Parathyroid adenoma (tissue), 2 donors: ENCODE measurements at regions not wholly inside any gene's neighbourhood (a gene's known extent, or its start where the extent isn't known, plus 50 kb on each side); places are given as distances from the start of the nearest gene placed in this dataset.

ENCODE experiments used
- H2AFZ ChIP-seq: fragments of 300-600 bp; sonication (generic); one replicate; pipeline ENCODE4 v1.7.0; 2017; ENCODE audit warnings: antibody characterized with exemption, mild to moderate bottlenecking
- H3K27ac ChIP-seq: fragments of 300-600 bp; sonication (generic); one replicate; pipeline ENCODE4 v1.7.0; 2017
- H3K27me3 ChIP-seq: fragments of 300-600 bp; sonication (generic); one replicate; pipeline ENCODE4 v1.7.0; 2017; ENCODE audit warnings: low read length; ENCODE audit not compliant: control insufficient read depth, insufficient read depth
- H3K36me3 ChIP-seq: fragments of 300-600 bp; sonication (generic); one replicate; pipeline ENCODE4 v1.7.0; 2017; ENCODE audit warnings: low read length; ENCODE audit not compliant: control insufficient read depth, insufficient read depth
- H3K4me1 ChIP-seq: fragments of 300-600 bp; sonication (generic); one replicate; pipeline ENCODE4 v1.7.0; 2017; ENCODE audit warnings: control low read depth
- H3K4me2 ChIP-seq: fragments of 300-600 bp; sonication (generic); one replicate; pipeline ENCODE4 v1.7.0; 2017; ENCODE audit warnings: low read length
- H3K4me3 ChIP-seq: fragments of 300-600 bp; sonication (generic); one replicate; pipeline ENCODE4 v1.7.0; 2017; ENCODE audit warnings: low read depth, low read length
- H3K79me2 ChIP-seq: fragments of 300-600 bp; sonication (generic); one replicate; pipeline ENCODE4 v1.7.0; 2017; ENCODE audit warnings: control low read depth
- H3K9ac ChIP-seq: fragments of 300-600 bp; sonication (generic); one replicate; pipeline ENCODE4 v1.7.0; 2017; ENCODE audit warnings: mild to moderate bottlenecking
- H3K9me3 ChIP-seq: fragments of 300-600 bp; sonication (generic); one replicate; pipeline ENCODE4 v1.7.0; 2017; ENCODE audit warnings: low read length; ENCODE audit not compliant: control insufficient read depth
- TF ChIP-seq, protein P1 (sequence below): fragments of 300-600 bp; sonication (generic); IDR thresholded peaks from one replicate; pipeline ENCODE4 v1.7.0; 2017; ENCODE audit warnings: antibody characterized with exemption, mild to moderate bottlenecking
- donor health status: primary hyperparathyroidism.

DNA sequence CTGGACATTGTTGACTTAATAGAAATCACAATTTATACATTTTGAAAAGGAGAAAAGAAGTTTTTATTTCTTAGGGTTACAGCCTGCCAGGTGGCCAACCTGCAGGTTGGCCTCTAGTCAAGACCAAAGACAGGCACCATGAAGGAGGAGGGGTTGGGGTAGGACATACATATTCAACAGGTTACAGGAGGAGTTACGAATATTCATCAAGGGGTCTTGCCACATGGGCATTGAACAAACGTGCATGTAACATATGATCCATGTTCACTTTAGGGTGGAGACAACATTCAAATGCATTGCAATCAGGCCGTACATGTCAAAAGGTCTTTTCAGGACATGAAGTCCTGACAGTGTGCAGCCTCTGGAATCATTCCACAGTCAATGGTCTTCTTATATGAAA is 246.2 kb upstream of the AKR1E2 start:
- TF ChIP-seq, protein P1, sequence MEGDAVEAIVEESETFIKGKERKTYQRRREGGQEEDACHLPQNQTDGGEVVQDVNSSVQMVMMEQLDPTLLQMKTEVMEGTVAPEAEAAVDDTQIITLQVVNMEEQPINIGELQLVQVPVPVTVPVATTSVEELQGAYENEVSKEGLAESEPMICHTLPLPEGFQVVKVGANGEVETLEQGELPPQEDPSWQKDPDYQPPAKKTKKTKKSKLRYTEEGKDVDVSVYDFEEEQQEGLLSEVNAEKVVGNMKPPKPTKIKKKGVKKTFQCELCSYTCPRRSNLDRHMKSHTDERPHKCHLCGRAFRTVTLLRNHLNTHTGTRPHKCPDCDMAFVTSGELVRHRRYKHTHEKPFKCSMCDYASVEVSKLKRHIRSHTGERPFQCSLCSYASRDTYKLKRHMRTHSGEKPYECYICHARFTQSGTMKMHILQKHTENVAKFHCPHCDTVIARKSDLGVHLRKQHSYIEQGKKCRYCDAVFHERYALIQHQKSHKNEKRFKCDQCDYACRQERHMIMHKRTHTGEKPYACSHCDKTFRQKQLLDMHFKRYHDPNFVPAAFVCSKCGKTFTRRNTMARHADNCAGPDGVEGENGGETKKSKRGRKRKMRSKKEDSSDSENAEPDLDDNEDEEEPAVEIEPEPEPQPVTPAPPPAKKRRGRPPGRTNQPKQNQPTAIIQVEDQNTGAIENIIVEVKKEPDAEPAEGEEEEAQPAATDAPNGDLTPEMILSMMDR = no peak
- H3K27ac ChIP-seq = no peak overlapping the region
- no peak overlapping the region for H3K4me3 ChIP-seq

DNA sequence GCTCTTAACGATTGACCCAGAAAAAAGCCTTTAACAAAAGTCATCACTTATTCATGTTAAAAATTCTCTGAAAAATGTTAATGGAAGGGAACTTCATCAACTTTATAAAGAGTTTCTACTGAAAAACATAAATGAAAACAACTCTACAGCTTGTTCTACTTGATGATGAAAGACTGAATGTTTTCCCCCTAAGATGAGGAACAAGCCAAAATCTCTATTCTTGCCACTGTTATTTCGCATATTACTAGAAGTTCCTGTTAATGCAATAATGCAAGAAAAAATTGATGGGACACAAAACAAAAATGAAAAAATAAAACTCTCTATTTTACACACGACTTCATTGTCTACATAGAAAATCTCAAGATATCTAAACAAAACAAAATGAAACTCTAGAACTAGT is 249.8 kb upstream of the AKR1E2 start:
- H2AFZ ChIP-seq = no peak overlapping the region
- H3K27me3 ChIP-seq = no peaks in the 10 kb centered on the region
- no peaks in the 10 kb centered on the region for H3K79me2 ChIP-seq
- H3K9ac ChIP-seq = no peak overlapping the region
- H3K4me3 ChIP-seq = no peak overlapping the region
- H3K4me2 ChIP-seq = no peak overlapping the region
- H3K27ac ChIP-seq = no peak overlapping the region
- no peaks in the 10 kb centered on the region for H3K36me3 ChIP-seq
- TF ChIP-seq, protein P1 = no peak
- H3K4me1 ChIP-seq = no peaks in the 10 kb centered on the region
- no peaks in the 10 kb centered on the region for H3K9me3 ChIP-seq

More for the DNA sequence above, 246.2 kb upstream of the AKR1E2 start:
- Histone ChIP-seq H3K9ac (no peak overlapping the region), H2AFZ (no peak overlapping the region), H3K79me2 (no peaks in the 10 kb centered on the region), H3K27me3 (no peaks in the 10 kb centered on the region), H3K9me3 (no peaks in the 10 kb centered on the region), H3K36me3 (no peaks in the 10 kb centered on the region), H3K4me2 (no peak overlapping the region), H3K4me1 (no peaks in the 10 kb centered on the region)

- Histone ChIP-seq H3K4me2 (no peak overlapping the region), H3K9ac (no peak overlapping the region), H3K79me2 (no peaks in the 10 kb centered on the region), H3K27me3 (no peaks in the 10 kb centered on the region), H3K4me3 (no peak overlapping the region), H3K4me1 (no peaks in the 10 kb centered on the region), H3K27ac (no peak overlapping the region), H3K36me3 (no peaks in the 10 kb centered on the region), H2AFZ (no peak overlapping the region), H3K9me3 (no peaks in the 10 kb centered on the region)
- TF ChIP-seq, protein P1 = no peak
Measured at GRCh38 chr10:4569151-4569550, 256.9 kb upstream of the AKR1E2 start.

GRCh38 chr10:4568731-4569130 is 257.3 kb upstream of the AKR1E2 start:
- H3K27ac ChIP-seq = no peak overlapping the region
- H3K9ac ChIP-seq = no peak overlapping the region
- no peaks in the 10 kb centered on the region for H3K4me1 ChIP-seq
- no peaks in the 10 kb centered on the region for H3K27me3 ChIP-seq
- H2AFZ ChIP-seq = no peak overlapping the region
- no peak overlapping the region for H3K4me3 ChIP-seq
- H3K79me2 ChIP-seq = no peaks in the 10 kb centered on the region
- H3K36me3 ChIP-seq = no peaks in the 10 kb centered on the region
- H3K9me3 ChIP-seq = no peaks in the 10 kb centered on the region
- TF ChIP-seq, protein P1 = no peak
- no peak overlapping the region for H3K4me2 ChIP-seq

DNA sequence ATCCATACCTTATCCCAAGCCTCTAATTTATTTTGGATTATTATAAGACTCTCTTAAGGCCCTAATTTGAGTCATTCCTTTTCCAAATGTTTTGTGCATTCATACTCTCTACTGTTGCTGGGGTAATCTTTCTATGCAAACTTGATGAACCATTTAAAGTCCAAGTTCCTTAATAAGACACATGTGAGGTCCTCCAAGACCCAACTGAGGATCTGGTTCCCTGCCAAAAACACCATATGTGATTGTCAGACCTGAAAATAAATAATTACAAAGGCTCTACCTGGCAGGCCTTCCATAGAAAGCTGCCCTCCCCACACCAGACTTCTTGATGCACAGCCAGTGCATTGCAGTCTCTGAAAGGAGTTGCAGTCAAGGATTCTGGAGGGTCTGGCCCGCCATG is 257.9 kb upstream of the AKR1E2 start:
- no peak overlapping the region for H3K27ac ChIP-seq
- H3K27me3 ChIP-seq = no peaks in the 10 kb centered on the region

More for the DNA sequence above, 257.9 kb upstream of the AKR1E2 start:
- no peak overlapping the region for H3K4me2 ChIP-seq
- no peak overlapping the region for H3K9ac ChIP-seq
- H3K36me3 ChIP-seq = no peaks in the 10 kb centered on the region
- H3K4me1 ChIP-seq = no peaks in the 10 kb centered on the region
- TF ChIP-seq, protein P1 = no peak
- H3K79me2 ChIP-seq = no peaks in the 10 kb centered on the region
- H3K9me3 ChIP-seq = no peaks in the 10 kb centered on the region
- no peak overlapping the region for H3K4me3 ChIP-seq
- no peak overlapping the region for H2AFZ ChIP-seq
